Hepatocyte (in vitro differentiated cells): ENCODE measurements at regions not wholly inside any gene's neighbourhood (a gene's known extent, or its start where the extent isn't known, plus 50 kb on each side); places are given as distances from the start of the nearest gene placed in this dataset.

Source experiments
- CTCF ChIP-seq: fragments of 200-600 bp; sonication (generic); IDR thresholded peaks from 2 replicates; pipeline ENCODE4 v1.5.1; 2016; ENCODE audit warnings: antibody characterized with exemption, mild to moderate bottlenecking; ENCODE audit not compliant: poor library complexity
- EZH2 ChIP-seq: fragments of 200-600 bp; sonication (generic); IDR thresholded peaks from 2 replicates; pipeline ENCODE4 v1.6.1; 2016; ENCODE audit warnings: antibody characterized with exemption, mild to moderate bottlenecking, borderline replicate concordance
- EZH2phosphoT487 ChIP-seq: fragments of 200-600 bp; sonication (generic); IDR thresholded peaks from one replicate; pipeline ENCODE4 v1.6.1; 2018; ENCODE audit warnings: antibody characterized with exemption, mild to moderate bottlenecking, low read depth, moderate library complexity; ENCODE audit not compliant: unreplicated experiment, severe bottlenecking

GRCh38 chr19:56973713-56974555 is 133.4 kb upstream of the PEG3 start:
- TF ChIP-seq EZH2 (no peak), CTCF (no peak), EZH2phosphoT487 (no peak)
